Liver (tissue), 3 donors: ENCODE measurements at regions not wholly inside any gene's neighbourhood (a gene's known extent, or its start where the extent isn't known, plus 50 kb on each side); places are given as distances from the start of the nearest gene placed in this dataset.
"Not testable (repeated sequence)": the region's sequence is repeated elsewhere in the genome, so short reads cannot be mapped to it uniquely, and the experiment has no call there.

Source experiments
- EGR1 ChIP-seq, 2 donors: IDR thresholded peaks; 2 replicates each; pipeline ENCODE4 v1.6.1; 2016 to 2018; ENCODE audit warnings: antibody characterized with exemption in 2 of 2, low read depth in 2 of 2
- JUND ChIP-seq, 2 donors: IDR thresholded peaks; 2 replicates each; pipeline ENCODE4 v1.6.1; 2016; ENCODE audit warnings: antibody characterized with exemption in 2 of 2
- TF ChIP-seq, protein P1 (sequence below): fragments of 150-350 bp; IDR thresholded peaks from 2 replicates; pipeline ENCODE4 v1.5.1; 2017; ENCODE audit warnings: improper control_type of control experiment, low read depth, low read length; ENCODE audit not compliant: missing input control
- TF ChIP-seq, protein P2 (sequence below): IDR thresholded peaks from 2 replicates; pipeline ENCODE4 v1.6.1; 2016; ENCODE audit warnings: antibody characterized with exemption
- TF ChIP-seq, protein P3 (sequence below): IDR thresholded peaks from 2 replicates; pipeline ENCODE4 v1.6.1; 2016; ENCODE audit warnings: antibody characterized with exemption
- donor health status: healthy.
- donor health status: healthy.

DNA sequence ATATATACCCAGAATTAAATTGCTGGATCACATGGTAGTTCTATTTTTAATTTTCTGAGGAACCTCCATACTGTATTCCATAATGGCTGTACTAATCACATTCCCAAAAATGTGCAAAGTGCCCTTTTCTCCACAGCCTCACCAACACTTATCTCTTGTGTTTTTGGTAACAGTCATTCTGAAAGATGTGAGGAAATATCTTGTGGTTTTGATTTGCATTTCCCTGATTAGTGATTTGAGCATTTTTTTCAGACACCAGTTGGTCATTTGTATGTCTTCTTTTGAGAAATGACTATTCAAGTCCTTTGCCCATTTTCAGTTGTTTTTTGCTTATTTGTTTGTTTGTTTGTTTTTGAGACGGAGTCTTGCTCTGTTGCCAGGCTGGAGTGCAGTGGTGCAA, 98.1 kb upstream of the SIMC1 start:
- TF ChIP-seq, protein P1, sequence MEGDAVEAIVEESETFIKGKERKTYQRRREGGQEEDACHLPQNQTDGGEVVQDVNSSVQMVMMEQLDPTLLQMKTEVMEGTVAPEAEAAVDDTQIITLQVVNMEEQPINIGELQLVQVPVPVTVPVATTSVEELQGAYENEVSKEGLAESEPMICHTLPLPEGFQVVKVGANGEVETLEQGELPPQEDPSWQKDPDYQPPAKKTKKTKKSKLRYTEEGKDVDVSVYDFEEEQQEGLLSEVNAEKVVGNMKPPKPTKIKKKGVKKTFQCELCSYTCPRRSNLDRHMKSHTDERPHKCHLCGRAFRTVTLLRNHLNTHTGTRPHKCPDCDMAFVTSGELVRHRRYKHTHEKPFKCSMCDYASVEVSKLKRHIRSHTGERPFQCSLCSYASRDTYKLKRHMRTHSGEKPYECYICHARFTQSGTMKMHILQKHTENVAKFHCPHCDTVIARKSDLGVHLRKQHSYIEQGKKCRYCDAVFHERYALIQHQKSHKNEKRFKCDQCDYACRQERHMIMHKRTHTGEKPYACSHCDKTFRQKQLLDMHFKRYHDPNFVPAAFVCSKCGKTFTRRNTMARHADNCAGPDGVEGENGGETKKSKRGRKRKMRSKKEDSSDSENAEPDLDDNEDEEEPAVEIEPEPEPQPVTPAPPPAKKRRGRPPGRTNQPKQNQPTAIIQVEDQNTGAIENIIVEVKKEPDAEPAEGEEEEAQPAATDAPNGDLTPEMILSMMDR = not testable (repeated sequence)
- TF ChIP-seq EGR1 (IDR thresholded peaks at IDR 0.05; ENCODE audit: low read depth in 2 of 2); JUND (IDR thresholded peaks at IDR 0.05): not testable (repeated sequence)
- TF ChIP-seq, protein P2, sequence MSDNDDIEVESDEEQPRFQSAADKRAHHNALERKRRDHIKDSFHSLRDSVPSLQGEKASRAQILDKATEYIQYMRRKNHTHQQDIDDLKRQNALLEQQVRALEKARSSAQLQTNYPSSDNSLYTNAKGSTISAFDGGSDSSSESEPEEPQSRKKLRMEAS = not testable (repeated sequence)
- TF ChIP-seq, protein P3, sequence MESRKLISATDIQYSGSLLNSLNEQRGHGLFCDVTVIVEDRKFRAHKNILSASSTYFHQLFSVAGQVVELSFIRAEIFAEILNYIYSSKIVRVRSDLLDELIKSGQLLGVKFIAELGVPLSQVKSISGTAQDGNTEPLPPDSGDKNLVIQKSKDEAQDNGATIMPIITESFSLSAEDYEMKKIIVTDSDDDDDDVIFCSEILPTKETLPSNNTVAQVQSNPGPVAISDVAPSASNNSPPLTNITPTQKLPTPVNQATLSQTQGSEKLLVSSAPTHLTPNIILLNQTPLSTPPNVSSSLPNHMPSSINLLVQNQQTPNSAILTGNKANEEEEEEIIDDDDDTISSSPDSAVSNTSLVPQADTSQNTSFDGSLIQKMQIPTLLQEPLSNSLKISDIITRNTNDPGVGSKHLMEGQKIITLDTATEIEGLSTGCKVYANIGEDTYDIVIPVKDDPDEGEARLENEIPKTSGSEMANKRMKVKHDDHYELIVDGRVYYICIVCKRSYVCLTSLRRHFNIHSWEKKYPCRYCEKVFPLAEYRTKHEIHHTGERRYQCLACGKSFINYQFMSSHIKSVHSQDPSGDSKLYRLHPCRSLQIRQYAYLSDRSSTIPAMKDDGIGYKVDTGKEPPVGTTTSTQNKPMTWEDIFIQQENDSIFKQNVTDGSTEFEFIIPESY = not testable (repeated sequence)
